ENCODE measurements at regions not wholly inside any gene's neighbourhood (a gene's known extent, or its start where the extent isn't known, plus 50 kb on each side); places are given as distances from the start of the nearest gene placed in this dataset.

DNA sequence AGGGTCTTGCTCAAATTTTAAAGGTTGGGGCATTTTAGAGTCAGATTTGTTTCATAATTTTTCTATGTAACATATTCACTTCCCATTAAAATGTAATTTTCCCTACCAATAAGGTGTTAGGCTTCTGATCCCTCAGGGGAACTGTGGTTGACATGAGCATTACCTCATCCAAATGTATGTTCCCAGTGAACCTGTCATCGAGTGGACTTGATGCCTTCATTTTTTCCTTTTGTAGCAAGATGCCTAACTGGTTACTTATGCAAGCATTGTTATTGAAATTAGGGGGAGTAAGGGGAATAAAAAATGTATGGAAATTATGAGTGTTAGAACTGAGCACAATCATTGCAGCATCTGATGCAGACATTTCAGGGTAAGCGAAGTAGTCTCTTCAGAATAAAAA, 360.5 kb downstream of the BCKDHB start:
- ATAC-seq (no peak), DNase-seq (no peak)
- 80 to 86% (median 82%) methylated on average over 2 of the region's 2 CpGs for WGBS, 3 donors
- intact Hi-C loops (cut with DNase I): no loop called here
- no peaks in the 10 kb centered on the region for H3K27me3 ChIP-seq (ENCODE audit: insufficient read depth in 3 of 3, low read length in 2 of 3)
- no peaks in the 10 kb centered on the region for H3K36me3 ChIP-seq (ENCODE audit: insufficient read depth in 1 of 2, low read depth in 1 of 2)
- no peaks in the 10 kb centered on the region for H3K9me3 ChIP-seq
- TF ChIP-seq CTCF (IDR thresholded peaks at IDR 0.05): no peak
- no peak overlapping the region for H3K27ac ChIP-seq
- no peak overlapping the region for H3K4me3 ChIP-seq
- no peaks in the 10 kb centered on the region for H3K4me1 ChIP-seq

DNA sequence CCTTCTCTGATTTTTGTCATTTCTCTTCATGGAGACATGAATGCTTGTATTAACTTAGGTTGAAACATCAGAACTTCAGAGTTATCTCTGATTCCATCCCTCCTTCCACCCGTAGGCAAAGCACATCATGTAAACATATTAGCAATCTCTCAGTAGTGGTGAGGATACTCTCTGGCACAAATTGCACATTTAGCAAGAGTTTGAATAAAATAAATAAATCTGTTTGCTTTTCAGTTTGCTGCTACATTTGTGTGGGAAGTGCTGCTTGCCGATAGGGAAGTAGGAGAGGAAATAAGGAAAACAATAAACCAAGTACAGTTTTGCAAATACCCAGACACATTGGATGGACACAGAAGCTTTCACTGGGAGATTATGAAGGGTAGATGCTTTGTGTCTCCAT, 359.0 kb downstream of the BCKDHB start:
- H3K27ac ChIP-seq: no peak overlapping the region
- no peak for ATAC-seq
- H3K27me3 ChIP-seq (ENCODE audit: insufficient read depth in 3 of 3, low read length in 2 of 3): no peaks in the 10 kb centered on the region
- no peaks in the 10 kb centered on the region for H3K9me3 ChIP-seq
- no peaks in the 10 kb centered on the region for H3K4me1 ChIP-seq
- no peak for TF ChIP-seq CTCF (IDR thresholded peaks at IDR 0.05)
- H3K36me3 ChIP-seq (ENCODE audit: insufficient read depth in 1 of 2, low read depth in 1 of 2): no peaks in the 10 kb centered on the region
- DNase-seq: no peak
- intact Hi-C loops (cut with DNase I): no loop called here
- 51 to 82% (median 78%) methylated on average over 2 of the region's 2 CpGs for WGBS, 3 donors
- no peak overlapping the region for H3K4me3 ChIP-seq

GRCh38 chr6:80464901-80465300, 358.4 kb downstream of the BCKDHB start:
- DNase-seq: no peak
- Histone ChIP-seq H3K4me1 (no peaks in the 10 kb centered on the region), H3K36me3 (ENCODE audit: insufficient read depth in 1 of 2, low read depth in 1 of 2) (no peaks in the 10 kb centered on the region), H3K27me3 (ENCODE audit: insufficient read depth in 3 of 3, low read length in 2 of 3) (no peaks in the 10 kb centered on the region), H3K9me3 (no peaks in the 10 kb centered on the region), H3K4me3 (no peak overlapping the region), H3K27ac (no peak overlapping the region)
- intact Hi-C loops (cut with DNase I): no loop called here
- no peak for ATAC-seq
- TF ChIP-seq CTCF (IDR thresholded peaks at IDR 0.05): no peak

DNA sequence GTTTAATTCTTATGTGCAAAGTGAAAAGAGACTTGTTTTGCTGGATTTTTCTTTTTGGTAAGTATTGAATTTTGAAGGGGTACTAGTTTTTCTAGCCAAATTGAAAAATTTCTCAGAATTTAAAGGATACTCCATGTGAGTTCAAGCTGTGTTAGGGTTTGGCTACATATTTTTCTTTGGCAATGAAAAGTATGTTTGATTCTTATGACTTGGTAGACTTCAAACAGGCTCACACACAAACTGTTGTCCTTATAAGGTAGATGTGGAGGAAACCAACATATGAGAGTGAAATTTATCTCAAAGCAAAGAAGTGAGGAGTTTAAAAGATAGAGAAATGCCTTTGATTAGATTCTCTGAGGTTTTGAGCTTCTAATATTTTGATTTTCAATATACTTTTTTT, 356.7 kb downstream of the BCKDHB start:
- Histone ChIP-seq H3K4me3 (no peak overlapping the region), H3K27me3 (ENCODE audit: insufficient read depth in 3 of 3, low read length in 2 of 3) (no peaks in the 10 kb centered on the region), H3K36me3 (ENCODE audit: insufficient read depth in 1 of 2, low read depth in 1 of 2) (no peaks in the 10 kb centered on the region), H3K4me1 (no peaks in the 10 kb centered on the region), H3K9me3 (no peaks in the 10 kb centered on the region), H3K27ac (no peak overlapping the region)
- no peak for TF ChIP-seq CTCF (IDR thresholded peaks at IDR 0.05)
- intact Hi-C loops (cut with DNase I): no loop called here
- ATAC-seq (no peak), DNase-seq (no peak)

DNA sequence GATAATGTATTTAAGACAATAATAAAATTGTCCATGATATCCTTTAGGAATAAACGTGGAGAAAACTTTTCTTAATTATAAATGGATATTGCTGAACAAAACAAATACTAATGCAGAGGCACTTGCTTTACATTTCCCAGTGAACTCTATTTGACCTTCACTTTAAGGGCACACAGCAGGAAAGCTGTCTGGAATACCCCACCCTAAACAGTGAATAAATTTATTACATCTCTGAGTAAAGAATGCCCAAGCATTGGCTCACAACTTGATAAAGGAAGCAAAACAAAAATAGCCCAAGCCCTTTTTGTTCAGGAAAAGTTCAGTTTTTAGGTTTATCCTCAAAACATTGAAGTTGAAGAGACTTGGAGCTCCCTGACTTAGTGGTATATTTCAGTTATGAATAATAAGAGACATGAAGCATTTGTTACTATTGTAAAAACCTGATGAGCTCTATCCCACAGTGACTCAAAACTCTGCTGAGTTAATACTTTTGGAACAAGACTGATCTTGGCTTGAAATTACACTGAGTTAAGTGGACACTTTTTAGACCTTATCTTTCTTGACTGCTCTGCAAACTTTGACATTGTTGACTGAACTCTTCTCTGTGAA, 353.9 kb downstream of the BCKDHB start:
- intact Hi-C loops (cut with DNase I): no loop called here
- Histone ChIP-seq H3K4me1 (no peaks in the 10 kb centered on the region), H3K4me3 (no peak overlapping the region), H3K27ac (no peak overlapping the region), H3K36me3 (ENCODE audit: insufficient read depth in 1 of 2, low read depth in 1 of 2) (no peaks in the 10 kb centered on the region), H3K9me3 (no peaks in the 10 kb centered on the region), H3K27me3 (ENCODE audit: insufficient read depth in 3 of 3, low read length in 2 of 3) (no peaks in the 10 kb centered on the region)
- ATAC-seq (no peak), DNase-seq (no peak)
- WGBS, 3 donors: 46 to 54% (median 49%) methylated on average over 1 of the region's 1 CpG
- no peak for TF ChIP-seq CTCF (IDR thresholded peaks at IDR 0.05)

Measured in psoas muscle (tissue), 7 donors.